ENCODE measurements at regions not wholly inside any gene's neighbourhood (a gene's known extent, or its start where the extent isn't known, plus 50 kb on each side); places are given as distances from the start of the nearest gene placed in this dataset.

- DNase-seq, result no peak
These were observed 243.1 kb downstream of the ALDH8A1 start for GRCh38 chr6:134706806-134707205.

GRCh38 chr6:134706153-134706552 is 243.7 kb downstream of the ALDH8A1 start:
- no peak for DNase-seq

- no peak for DNase-seq
These were observed 246.7 kb downstream of the ALDH8A1 start for GRCh38 chr6:134703206-134703605.

GRCh38 chr6:134702279-134702678 is 247.6 kb downstream of the ALDH8A1 start:
- DNase-seq, result no peak

GRCh38 chr6:134701301-134701700 is 248.6 kb downstream of the ALDH8A1 start:
- DNase-seq, result no peak

GRCh38 chr6:134698228-134698627 is 251.7 kb downstream of the ALDH8A1 start:
- DNase-seq, result no peak

- no peak for DNase-seq
These were observed 257.9 kb downstream of the ALDH8A1 start for GRCh38 chr6:134692008-134692407.

GRCh38 chr6:134691180-134691579 is 258.7 kb downstream of the ALDH8A1 start:
- no peak for DNase-seq

- DNase-seq, result no peak
These were observed 259.9 kb downstream of the ALDH8A1 start for GRCh38 chr6:134690048-134690447.

GRCh38 chr6:134689641-134690040 is 260.3 kb downstream of the ALDH8A1 start:
- no peak for DNase-seq

GRCh38 chr6:134689177-134689576 is 260.7 kb downstream of the ALDH8A1 start:
- no peak for DNase-seq

- DNase-seq, result no peak
These were observed 263.8 kb downstream of the ALDH8A1 start for GRCh38 chr6:134686071-134686470.

- no peak for DNase-seq
These were observed 265.5 kb downstream of the ALDH8A1 start for GRCh38 chr6:134684423-134684795.

GRCh38 chr6:134683783-134684422 is 266.0 kb downstream of the ALDH8A1 start:
- no peak for DNase-seq

GRCh38 chr6:134680433-134680832 is 269.5 kb downstream of the ALDH8A1 start:
- DNase-seq, result no peak

GRCh38 chr6:134680021-134680420 is 269.9 kb downstream of the ALDH8A1 start:
- no peak for DNase-seq

- DNase-seq, result no peak
These were observed 271.4 kb downstream of the ALDH8A1 start for GRCh38 chr6:134678436-134678889.

GRCh38 chr6:134676307-134677281 is 273.3 kb downstream of the ALDH8A1 start:
- no peak for DNase-seq

GRCh38 chr6:134675110-134676054 is 274.5 kb downstream of the ALDH8A1 start:
- DNase-seq, result no peak

- DNase-seq, result no peak
These were observed 275.3 kb downstream of the ALDH8A1 start for GRCh38 chr6:134674562-134674961.

GRCh38 chr6:134669485-134669884 is 280.4 kb downstream of the ALDH8A1 start:
- no peak for DNase-seq

GRCh38 chr6:134667111-134667510 is 282.8 kb downstream of the ALDH8A1 start:
- DNase-seq, result no peak

- DNase-seq, result no peak
These were observed 283.8 kb downstream of the ALDH8A1 start for GRCh38 chr6:134666125-134666524.

All from stimulated activated CD4-positive, alpha-beta T cell treated with anti-CD3 and anti-CD28 coated beads, Interleukin-4, amount 100 ng/mL, for 4 hours (primary cell).